ENCODE measurements at regions not wholly inside any gene's neighbourhood (a gene's known extent, or its start where the extent isn't known, plus 50 kb on each side); places are given as distances from the start of the nearest gene placed in this dataset.

- TF ChIP-seq, protein P1, sequence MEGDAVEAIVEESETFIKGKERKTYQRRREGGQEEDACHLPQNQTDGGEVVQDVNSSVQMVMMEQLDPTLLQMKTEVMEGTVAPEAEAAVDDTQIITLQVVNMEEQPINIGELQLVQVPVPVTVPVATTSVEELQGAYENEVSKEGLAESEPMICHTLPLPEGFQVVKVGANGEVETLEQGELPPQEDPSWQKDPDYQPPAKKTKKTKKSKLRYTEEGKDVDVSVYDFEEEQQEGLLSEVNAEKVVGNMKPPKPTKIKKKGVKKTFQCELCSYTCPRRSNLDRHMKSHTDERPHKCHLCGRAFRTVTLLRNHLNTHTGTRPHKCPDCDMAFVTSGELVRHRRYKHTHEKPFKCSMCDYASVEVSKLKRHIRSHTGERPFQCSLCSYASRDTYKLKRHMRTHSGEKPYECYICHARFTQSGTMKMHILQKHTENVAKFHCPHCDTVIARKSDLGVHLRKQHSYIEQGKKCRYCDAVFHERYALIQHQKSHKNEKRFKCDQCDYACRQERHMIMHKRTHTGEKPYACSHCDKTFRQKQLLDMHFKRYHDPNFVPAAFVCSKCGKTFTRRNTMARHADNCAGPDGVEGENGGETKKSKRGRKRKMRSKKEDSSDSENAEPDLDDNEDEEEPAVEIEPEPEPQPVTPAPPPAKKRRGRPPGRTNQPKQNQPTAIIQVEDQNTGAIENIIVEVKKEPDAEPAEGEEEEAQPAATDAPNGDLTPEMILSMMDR (IDR thresholded peaks at IDR 0.05), result no peak
- TF ChIP-seq, protein P2, sequence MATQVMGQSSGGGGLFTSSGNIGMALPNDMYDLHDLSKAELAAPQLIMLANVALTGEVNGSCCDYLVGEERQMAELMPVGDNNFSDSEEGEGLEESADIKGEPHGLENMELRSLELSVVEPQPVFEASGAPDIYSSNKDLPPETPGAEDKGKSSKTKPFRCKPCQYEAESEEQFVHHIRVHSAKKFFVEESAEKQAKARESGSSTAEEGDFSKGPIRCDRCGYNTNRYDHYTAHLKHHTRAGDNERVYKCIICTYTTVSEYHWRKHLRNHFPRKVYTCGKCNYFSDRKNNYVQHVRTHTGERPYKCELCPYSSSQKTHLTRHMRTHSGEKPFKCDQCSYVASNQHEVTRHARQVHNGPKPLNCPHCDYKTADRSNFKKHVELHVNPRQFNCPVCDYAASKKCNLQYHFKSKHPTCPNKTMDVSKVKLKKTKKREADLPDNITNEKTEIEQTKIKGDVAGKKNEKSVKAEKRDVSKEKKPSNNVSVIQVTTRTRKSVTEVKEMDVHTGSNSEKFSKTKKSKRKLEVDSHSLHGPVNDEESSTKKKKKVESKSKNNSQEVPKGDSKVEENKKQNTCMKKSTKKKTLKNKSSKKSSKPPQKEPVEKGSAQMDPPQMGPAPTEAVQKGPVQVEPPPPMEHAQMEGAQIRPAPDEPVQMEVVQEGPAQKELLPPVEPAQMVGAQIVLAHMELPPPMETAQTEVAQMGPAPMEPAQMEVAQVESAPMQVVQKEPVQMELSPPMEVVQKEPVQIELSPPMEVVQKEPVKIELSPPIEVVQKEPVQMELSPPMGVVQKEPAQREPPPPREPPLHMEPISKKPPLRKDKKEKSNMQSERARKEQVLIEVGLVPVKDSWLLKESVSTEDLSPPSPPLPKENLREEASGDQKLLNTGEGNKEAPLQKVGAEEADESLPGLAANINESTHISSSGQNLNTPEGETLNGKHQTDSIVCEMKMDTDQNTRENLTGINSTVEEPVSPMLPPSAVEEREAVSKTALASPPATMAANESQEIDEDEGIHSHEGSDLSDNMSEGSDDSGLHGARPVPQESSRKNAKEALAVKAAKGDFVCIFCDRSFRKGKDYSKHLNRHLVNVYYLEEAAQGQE (IDR thresholded peaks at IDR 0.05; ENCODE audit: insufficient read depth in 1 of 2, low read depth in 2 of 2, low read length in 1 of 2), result no peak
- TF ChIP-seq POLR2AphosphoS5 (IDR thresholded peaks at IDR 0.05; ENCODE audit: low read depth, low read length), result no peak
Observed at GRCh38 chr5:57618767-57619381, 136.3 kb upstream of the ACTBL2 start.

All from Panc1 (cell line).